Endothelial cell of umbilical vein (primary cell): ENCODE measurements at regions not wholly inside any gene's neighbourhood (a gene's known extent, or its start where the extent isn't known, plus 50 kb on each side); places are given as distances from the start of the nearest gene placed in this dataset.

Experiments used
- BruUV-seq: library from RNA; stranded (reverse); fragments of 400-500 nt; replicated peaks from 2 replicates; lab custom pipeline; 2021; lab: Mats Ljungman, UMichigan
- CTCF ChIA-PET: fragments of 300-600, 350-600 bp; sonication (Branson Sonifier 250); formaldehyde crosslinking; loops from one replicate; lab custom pipeline; 2021; ENCODE audit warnings: antibody characterized with exemption, inconsistent platforms; lab: Charles Lee
- POLR2A ChIA-PET: fragments of 300-600, 350-600 bp; sonication (Branson Sonifier 250); formaldehyde crosslinking; loops from one replicate; lab custom pipeline; 2021; ENCODE audit warnings: antibody characterized with exemption, inconsistent platforms; lab: Charles Lee
- DNase-seq: peaks from one replicate; pipeline ENCODE4 v3.0.0-alpha.2; 2011; ENCODE audit warnings: low read depth, low spot score
- FAIRE-seq: peaks from 2 replicates; lab custom pipeline; 2011; peaks lifted over from hg19 to GRCh38; lab: Jason Lieb, UNC
- H2AFZ ChIP-seq: 2 replicates; pipeline ENCODE4 v1.6.0; 2012; ENCODE audit warnings: low read depth, low read length, control low read depth, inconsistent platforms
- H3K27ac ChIP-seq: 2 replicates; pipeline ENCODE4 v1.5.1; 2011; ENCODE audit warnings: low read depth, mild to moderate bottlenecking, control low read depth, low read length, moderate library complexity; ENCODE audit not compliant: insufficient read depth
- H3K27me3 ChIP-seq, 2 experiments: 2 replicates each; pipeline versions ENCODE4 v1.6.0 to v1.6.1; 2011; ENCODE audit warnings: low read length in 2 of 2, mixed read lengths in 1 of 2; ENCODE audit not compliant: control insufficient read depth in 2 of 2, insufficient read depth in 2 of 2
- H3K36me3 ChIP-seq, 2 experiments: 2 replicates in 1 of 2; 3 replicates in 1 of 2; pipeline ENCODE4 v1.5.1; 2011; ENCODE audit warnings: low read length in 2 of 2, mild to moderate bottlenecking in 1 of 2, moderate library complexity in 1 of 2; ENCODE audit not compliant: control insufficient read depth in 2 of 2, insufficient read depth in 2 of 2; ENCODE audit errors: extremely low read depth in 1 of 2
- H3K4me1 ChIP-seq: 3 replicates; pipeline ENCODE4 v1.5.1; 2011; ENCODE audit warnings: mild to moderate bottlenecking, low read length; ENCODE audit not compliant: control insufficient read depth, insufficient read depth; ENCODE audit errors: extremely low read depth
- H3K4me2 ChIP-seq: 2 replicates; pipeline ENCODE4 v1.6.1; 2011; ENCODE audit warnings: low read length, control low read depth, mixed read lengths; ENCODE audit not compliant: insufficient read depth
- H3K4me3 ChIP-seq, 3 experiments: fragments of 200-600 bp in 1 of 3; sonication (generic), shearing (Covaris generic) in 1 of 3; replicated peaks in 1 of 3; 2 replicates each; pipeline ENCODE4 v1.5.1; 2011 to 2016; ENCODE audit warnings: control low read depth in 3 of 3, low read length in 3 of 3, mild to moderate bottlenecking in 2 of 3, inconsistent platforms in 1 of 3, low read depth in 1 of 3, moderate library complexity in 1 of 3; ENCODE audit not compliant: insufficient read depth in 1 of 3
- H3K79me2 ChIP-seq: 2 replicates; pipeline ENCODE4 v1.6.0; 2012; ENCODE audit warnings: low read length, inconsistent platforms; ENCODE audit not compliant: control insufficient read depth, insufficient read depth
- H3K9ac ChIP-seq: replicated peaks from 2 replicates; pipeline ENCODE3; 2011; ENCODE audit warnings: low read length, control low read depth; ENCODE audit not compliant: insufficient read depth; ENCODE audit errors: extremely low read depth
- H3K9me1 ChIP-seq: replicated peaks from 3 replicates; pipeline ENCODE4 v1.6.0; 2011; ENCODE audit warnings: mild to moderate bottlenecking, low read length; ENCODE audit not compliant: control insufficient read depth, insufficient read depth; ENCODE audit errors: extremely low read depth
- H3K9me3 ChIP-seq: replicated peaks from 2 replicates; pipeline ENCODE4 v1.5.1; 2012; ENCODE audit warnings: low read length, inconsistent platforms; ENCODE audit not compliant: control insufficient read depth, insufficient read depth
- H4K20me1 ChIP-seq: replicated peaks from 2 replicates; pipeline ENCODE3; 2011; ENCODE audit warnings: mild to moderate bottlenecking, low read length; ENCODE audit not compliant: control insufficient read depth, insufficient read depth; ENCODE audit errors: extremely low read depth
- CTCF ChIP-seq, 2 donors: IDR thresholded peaks; 1 replicate in 1 of 2; 2 replicates in 1 of 2; pipeline ENCODE4 v1.5.1; 2011; ENCODE audit warnings: low read length in 2 of 2, mild to moderate bottlenecking in 2 of 2, moderate library complexity in 2 of 2, control low read depth in 1 of 2, inconsistent platforms in 1 of 2, low read depth in 1 of 2; ENCODE audit not compliant: insufficient read depth in 1 of 2; ENCODE audit errors: extremely low read depth in 1 of 2
- EZH2 ChIP-seq: IDR thresholded peaks from 2 replicates; pipeline ENCODE4 v1.6.1; 2012; ENCODE audit warnings: borderline replicate concordance, low read depth, mild to moderate bottlenecking, moderate library complexity, low read length, inconsistent platforms; ENCODE audit not compliant: severe bottlenecking
- FOS ChIP-seq: IDR thresholded peaks from 2 replicates; pipeline ENCODE4 v1.6.1; 2011; ENCODE audit warnings: mild to moderate bottlenecking, low read length, moderate library complexity, borderline replicate concordance; ENCODE audit not compliant: insufficient read depth
- GATA2 ChIP-seq: IDR thresholded peaks from 2 replicates; pipeline ENCODE4 v1.7.0; 2011; ENCODE audit warnings: low read depth, mild to moderate bottlenecking, moderate library complexity, mixed read lengths, low read length; ENCODE audit not compliant: insufficient read length, insufficient read depth
- JUN ChIP-seq: IDR thresholded peaks from 2 replicates; pipeline ENCODE4 v1.6.1; 2011; ENCODE audit warnings: borderline replicate concordance, low read depth; ENCODE audit not compliant: insufficient read length, insufficient read depth
- MAX ChIP-seq: IDR thresholded peaks from 2 replicates; pipeline ENCODE4 v1.6.1; 2011; ENCODE audit not compliant: insufficient read depth, insufficient read length
- MYC ChIP-seq: IDR thresholded peaks from one replicate; pipeline ENCODE4 v1.6.1; 2011; ENCODE audit warnings: mild to moderate bottlenecking, low read depth, low read length
- POLR2A ChIP-seq: IDR thresholded peaks from 2 replicates; pipeline ENCODE4 v1.6.1; 2012; ENCODE audit warnings: low read depth, mild to moderate bottlenecking, control low read depth, low read length
- POLR2AphosphoS5 ChIP-seq: IDR thresholded peaks from 2 replicates; pipeline ENCODE4 v1.6.1; 2012; ENCODE audit warnings: low read depth, mild to moderate bottlenecking, control low read depth, low read length, moderate library complexity; ENCODE audit not compliant: insufficient read depth
- dilution Hi-C: fragments of 300-500 bp; cut with MboI; formaldehyde crosslinking; loops from one replicate; pipeline ENCODE4 v1.15.0; 2019; ENCODE audit warnings: low sequenced_read_pairs; ENCODE audit not compliant: extremely low pct_ligation_motif_present
- intact Hi-C: fragments of 100-400 bp; cut with micrococcal nuclease; formaldehyde crosslinking; loops from one replicate; pipeline ENCODE4 v1.10.0; 2022

DNA sequence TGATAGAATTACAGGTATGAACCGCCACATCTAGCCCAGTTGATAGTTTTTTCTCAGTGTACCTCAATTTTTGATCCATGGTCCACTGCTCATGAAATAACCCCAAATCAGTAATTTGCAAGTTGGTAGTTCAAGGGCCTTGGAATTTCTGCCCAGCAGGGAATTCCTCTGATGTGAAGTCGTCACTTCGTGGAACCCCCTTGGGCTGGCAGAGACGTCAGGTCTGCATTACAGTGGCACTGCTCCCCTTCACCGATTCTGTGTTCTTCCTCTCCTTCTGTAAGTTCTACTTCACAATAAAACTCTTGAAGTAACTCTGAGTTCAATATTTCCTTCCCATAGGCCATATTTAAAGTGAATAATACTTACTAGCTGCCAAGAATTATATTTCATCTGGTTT is 881.0 kb downstream of the OTOL1 start:
- Histone ChIP-seq H3K27ac (no peak overlapping the region), H2AFZ (no peak overlapping the region)
- CTCF ChIA-PET, result no interaction called here

More for the DNA sequence above, 881.0 kb downstream of the OTOL1 start:
- no peaks in the 10 kb centered on the region for H3K9me3 ChIP-seq
- no peaks in the 10 kb centered on the region for H3K79me2 ChIP-seq
- TF ChIP-seq JUN, result no peak
- TF ChIP-seq MAX, result no peak
- TF ChIP-seq EZH2, result no peak
- no peak for TF ChIP-seq POLR2AphosphoS5
- no peak for TF ChIP-seq CTCF (IDR thresholded peaks at IDR 0.05; ENCODE audit: extremely low read depth in 1 of 2, insufficient read depth in 1 of 2, low read depth in 1 of 2, low read length in 2 of 2)
- no peak for TF ChIP-seq POLR2A
- no peak for TF ChIP-seq MYC
- no peak for TF ChIP-seq GATA2
- no peak for TF ChIP-seq FOS
- H3K36me3 ChIP-seq, result no peaks in the 10 kb centered on the region
- H3K4me2 ChIP-seq, result no peak overlapping the region
- POLR2A ChIA-PET, result no interaction called here
- no peaks in the 10 kb centered on the region for H3K9me1 ChIP-seq
- intact Hi-C loops (loop anchor here (2.0 kb wide), 1 partner anchor 49 kb away; no protein-coding TSS in a partner anchor), dilution Hi-C loops (no loop called here)
- H3K4me1 ChIP-seq, result no peaks in the 10 kb centered on the region
- no peaks in the 10 kb centered on the region for H4K20me1 ChIP-seq
- DNase-seq (no peak), FAIRE-seq (no peak)
- no peaks in the 10 kb centered on the region for H3K27me3 ChIP-seq
- BruUV-seq, result no TSS peak
- no peak overlapping the region for H3K4me3 ChIP-seq
- H3K9ac ChIP-seq, result no peak overlapping the region
